Kidney tubule cell (primary cell): ENCODE measurements at regions not wholly inside any gene's neighbourhood (a gene's known extent, or its start where the extent isn't known, plus 50 kb on each side); places are given as distances from the start of the nearest gene placed in this dataset.

ENCODE experiments used
- DNase-seq: peaks from one replicate; pipeline ENCODE4 v3.0.0-alpha.2; 2018; ENCODE audit warnings: low spot score

DNA sequence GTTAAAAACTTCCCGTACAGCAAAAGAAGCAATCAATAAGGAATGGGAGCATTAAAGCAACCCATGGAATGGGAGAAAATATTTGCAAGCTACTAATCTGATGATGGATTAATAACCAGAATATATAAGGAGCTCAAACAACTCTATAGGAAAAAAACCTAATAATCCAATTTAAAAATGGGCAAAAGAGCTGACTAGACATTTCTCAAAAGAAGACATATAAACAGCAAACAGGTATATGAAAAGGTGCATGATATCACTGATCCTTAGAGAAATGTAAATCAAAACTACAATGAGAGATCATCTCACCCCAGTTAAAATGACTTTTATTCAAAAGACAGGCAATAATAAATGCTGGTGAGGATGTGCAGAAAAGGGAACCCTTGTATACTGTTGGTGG, 52.7 kb upstream of the POU1F1 start:
- no peak for DNase-seq
